GM12865 (cell line): ENCODE measurements at regions not wholly inside any gene's neighbourhood (a gene's known extent, or its start where the extent isn't known, plus 50 kb on each side); places are given as distances from the start of the nearest gene placed in this dataset.

Source experiments
- DNase-seq: peaks from one replicate; pipeline ENCODE4 v3.0.0; 2010; ENCODE audit warnings: low read depth
- H3K4me3 ChIP-seq: 2 replicates; pipeline ENCODE4 v1.5.1; 2011; ENCODE audit warnings: mild to moderate bottlenecking, low read depth, low read length, control low read depth
- TF ChIP-seq, protein P1 (sequence below): IDR thresholded peaks from 2 replicates; pipeline ENCODE4 v1.5.1; 2011; ENCODE audit warnings: low read length, control low read depth, low read depth, inconsistent platforms; ENCODE audit not compliant: insufficient read depth; ENCODE audit errors: missing control alignments

DNA sequence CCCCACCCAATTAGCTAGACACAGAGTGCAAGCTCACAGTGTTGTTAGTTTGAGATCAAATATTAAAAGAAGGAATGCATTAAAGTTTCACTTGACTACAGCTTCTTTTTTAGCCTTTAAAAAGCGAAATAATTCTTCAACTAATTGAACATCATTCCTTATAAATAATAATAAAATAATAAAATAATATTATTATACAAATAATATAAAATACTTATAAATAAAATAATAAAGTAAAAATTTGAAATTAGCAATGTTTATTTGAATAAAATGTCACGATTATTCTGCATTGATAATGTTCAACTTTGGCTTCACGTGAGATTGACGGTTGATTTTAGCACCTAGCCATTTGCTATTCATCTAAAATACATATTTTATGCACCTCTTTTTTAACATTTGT is 819.3 kb downstream of the FRK start:
- H3K4me3 ChIP-seq = no peak overlapping the region
- no peak for DNase-seq
- TF ChIP-seq, protein P1, sequence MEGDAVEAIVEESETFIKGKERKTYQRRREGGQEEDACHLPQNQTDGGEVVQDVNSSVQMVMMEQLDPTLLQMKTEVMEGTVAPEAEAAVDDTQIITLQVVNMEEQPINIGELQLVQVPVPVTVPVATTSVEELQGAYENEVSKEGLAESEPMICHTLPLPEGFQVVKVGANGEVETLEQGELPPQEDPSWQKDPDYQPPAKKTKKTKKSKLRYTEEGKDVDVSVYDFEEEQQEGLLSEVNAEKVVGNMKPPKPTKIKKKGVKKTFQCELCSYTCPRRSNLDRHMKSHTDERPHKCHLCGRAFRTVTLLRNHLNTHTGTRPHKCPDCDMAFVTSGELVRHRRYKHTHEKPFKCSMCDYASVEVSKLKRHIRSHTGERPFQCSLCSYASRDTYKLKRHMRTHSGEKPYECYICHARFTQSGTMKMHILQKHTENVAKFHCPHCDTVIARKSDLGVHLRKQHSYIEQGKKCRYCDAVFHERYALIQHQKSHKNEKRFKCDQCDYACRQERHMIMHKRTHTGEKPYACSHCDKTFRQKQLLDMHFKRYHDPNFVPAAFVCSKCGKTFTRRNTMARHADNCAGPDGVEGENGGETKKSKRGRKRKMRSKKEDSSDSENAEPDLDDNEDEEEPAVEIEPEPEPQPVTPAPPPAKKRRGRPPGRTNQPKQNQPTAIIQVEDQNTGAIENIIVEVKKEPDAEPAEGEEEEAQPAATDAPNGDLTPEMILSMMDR = no peak

GRCh38 chr6:115221198-115221597 is 839.5 kb downstream of the FRK start:
- H3K4me3 ChIP-seq = no peak overlapping the region
- DNase-seq = no peak
- TF ChIP-seq, protein P1 = no peak

DNA sequence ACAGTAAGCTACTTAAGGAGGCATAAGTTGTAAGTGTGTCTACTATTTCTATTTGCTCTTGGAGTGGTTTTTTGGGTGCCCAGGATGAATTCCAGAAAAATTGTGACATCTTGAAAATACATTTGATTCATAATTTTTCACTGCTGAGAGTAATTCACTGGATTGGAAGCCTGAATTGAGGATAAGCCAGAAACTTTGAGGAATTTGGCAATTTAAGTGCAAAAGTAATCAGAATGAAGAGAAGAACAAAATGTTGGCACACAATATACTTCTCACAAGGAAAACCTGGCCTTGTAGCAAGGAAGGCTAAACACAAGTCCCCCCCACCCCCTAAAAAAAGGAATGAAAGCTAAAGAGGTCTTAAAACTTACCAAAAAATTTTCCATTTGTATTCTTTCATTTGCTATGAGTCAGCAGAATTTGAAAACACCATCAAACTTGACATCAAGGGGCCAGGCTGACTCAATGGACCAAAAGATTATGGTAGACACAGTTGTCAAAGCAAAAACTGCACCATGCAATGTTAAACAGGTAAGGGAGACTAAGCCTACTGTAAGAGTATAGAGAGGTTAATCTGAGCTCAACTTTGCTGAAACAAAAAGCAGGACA is 840.0 kb downstream of the FRK start:
- no peak overlapping the region for H3K4me3 ChIP-seq
- TF ChIP-seq, protein P1 = no peak
- no peak for DNase-seq

DNA sequence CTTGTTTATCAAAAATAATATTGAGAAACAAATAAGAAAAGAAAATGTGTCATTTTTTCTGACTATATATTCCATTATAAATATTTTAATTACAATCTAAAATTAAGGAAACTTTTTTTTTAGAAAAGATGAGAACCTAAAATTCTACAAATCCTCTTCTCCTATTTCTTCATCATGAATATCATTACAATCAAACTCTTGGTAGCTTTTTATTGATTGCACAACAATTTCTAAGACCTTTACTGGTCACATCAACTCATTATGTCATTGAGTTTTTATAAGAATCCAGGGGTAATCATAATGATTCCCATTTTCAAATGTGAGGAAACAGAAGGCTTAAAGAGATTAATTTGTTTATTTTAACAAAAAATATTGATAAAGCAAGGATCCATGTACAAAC is 841.0 kb downstream of the FRK start:
- DNase-seq = no peak
- H3K4me3 ChIP-seq = no peak overlapping the region
- TF ChIP-seq, protein P1 = no peak

DNA sequence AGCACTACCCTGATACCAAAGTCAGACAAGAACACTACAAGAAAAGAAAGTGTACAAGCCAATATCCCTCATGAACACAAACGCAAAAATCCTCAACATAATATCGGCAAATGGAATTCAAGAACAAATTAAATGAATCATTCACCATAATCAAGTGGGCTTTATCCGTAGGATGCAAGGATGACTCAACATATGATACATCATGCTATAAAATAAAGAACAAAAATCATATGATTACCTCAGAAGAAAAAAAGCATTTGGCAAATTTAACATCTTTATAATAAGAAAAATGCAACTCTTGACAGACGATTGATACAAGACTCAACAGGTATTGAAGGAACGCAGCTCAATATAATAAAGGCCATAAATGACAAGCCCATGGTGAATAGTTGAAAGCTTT is 843.9 kb downstream of the FRK start:
- TF ChIP-seq, protein P1 = no peak
- H3K4me3 ChIP-seq = no peak overlapping the region
- DNase-seq = no peak

GRCh38 chr6:115214283-115214682 is 846.4 kb downstream of the FRK start:
- H3K4me3 ChIP-seq = no peak overlapping the region
- TF ChIP-seq, protein P1 = no peak
- no peak for DNase-seq

GRCh38 chr6:115203381-115203780 is 857.3 kb downstream of the FRK start:
- TF ChIP-seq, protein P1 = no peak
- no peak overlapping the region for H3K4me3 ChIP-seq
- DNase-seq = no peak
